ENCODE measurements at regions not wholly inside any gene's neighbourhood (a gene's known extent, or its start where the extent isn't known, plus 50 kb on each side); places are given as distances from the start of the nearest gene placed in this dataset.

- Histone ChIP-seq H3K36me3 (ENCODE audit: low read depth) (no peaks in the 10 kb centered on the region), H3K9me3 (peaks cover 38% of the 10 kb centered on the region), H3K4me3 (no peak overlapping the region), H3K4me1 (ENCODE audit: low read depth) (no peaks in the 10 kb centered on the region)
- TF ChIP-seq, protein P1, sequence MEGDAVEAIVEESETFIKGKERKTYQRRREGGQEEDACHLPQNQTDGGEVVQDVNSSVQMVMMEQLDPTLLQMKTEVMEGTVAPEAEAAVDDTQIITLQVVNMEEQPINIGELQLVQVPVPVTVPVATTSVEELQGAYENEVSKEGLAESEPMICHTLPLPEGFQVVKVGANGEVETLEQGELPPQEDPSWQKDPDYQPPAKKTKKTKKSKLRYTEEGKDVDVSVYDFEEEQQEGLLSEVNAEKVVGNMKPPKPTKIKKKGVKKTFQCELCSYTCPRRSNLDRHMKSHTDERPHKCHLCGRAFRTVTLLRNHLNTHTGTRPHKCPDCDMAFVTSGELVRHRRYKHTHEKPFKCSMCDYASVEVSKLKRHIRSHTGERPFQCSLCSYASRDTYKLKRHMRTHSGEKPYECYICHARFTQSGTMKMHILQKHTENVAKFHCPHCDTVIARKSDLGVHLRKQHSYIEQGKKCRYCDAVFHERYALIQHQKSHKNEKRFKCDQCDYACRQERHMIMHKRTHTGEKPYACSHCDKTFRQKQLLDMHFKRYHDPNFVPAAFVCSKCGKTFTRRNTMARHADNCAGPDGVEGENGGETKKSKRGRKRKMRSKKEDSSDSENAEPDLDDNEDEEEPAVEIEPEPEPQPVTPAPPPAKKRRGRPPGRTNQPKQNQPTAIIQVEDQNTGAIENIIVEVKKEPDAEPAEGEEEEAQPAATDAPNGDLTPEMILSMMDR (IDR thresholded peaks at IDR 0.05) = no peak
- intact Hi-C loops (cut with DNase I, micrococcal nuclease) = no loop called here
- DNase-seq (no peak), ATAC-seq (no peak)
Observed at GRCh38 chr2:4753721-4754120, 938.5 kb upstream of the SOX11 start.

DNA sequence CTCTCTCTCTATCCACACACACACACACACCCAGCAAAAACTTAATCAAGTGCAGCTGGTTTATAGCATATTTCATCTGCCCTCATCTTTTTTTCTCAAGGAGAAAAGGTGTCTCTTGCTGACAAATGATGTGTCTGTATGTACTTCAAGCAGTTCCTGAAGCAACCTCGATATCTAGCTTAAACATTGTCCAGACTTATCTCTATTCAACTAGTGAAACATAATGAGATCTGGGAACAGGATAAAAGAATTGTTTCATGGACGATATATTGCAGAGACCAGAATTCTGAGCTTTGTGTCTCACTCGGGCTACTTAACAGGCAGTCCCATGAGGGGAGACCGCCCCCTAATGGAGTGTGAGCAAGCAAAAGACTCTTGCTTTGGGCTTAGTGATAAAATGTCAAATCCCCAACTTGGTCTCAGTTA lies 929.2 kb upstream of the SOX11 start:
- intact Hi-C loops (cut with DNase I, micrococcal nuclease) = no loop called here
- TF ChIP-seq, protein P1 (IDR thresholded peaks at IDR 0.05) = no peak
- H3K4me3 ChIP-seq = no peak overlapping the region
- ATAC-seq (no peak), DNase-seq (no peak)
- H3K36me3 ChIP-seq (ENCODE audit: low read depth) = no peaks in the 10 kb centered on the region
- peaks cover 41% of the 10 kb centered on the region for H3K9me3 ChIP-seq
- H3K4me1 ChIP-seq (ENCODE audit: low read depth) = no peaks in the 10 kb centered on the region

- intact Hi-C loops (cut with DNase I, micrococcal nuclease) = no loop called here
- TF ChIP-seq, protein P1 (IDR thresholded peaks at IDR 0.05) = no peak
Observed at GRCh38 chr2:4765787-4766530, 926.2 kb upstream of the SOX11 start.

GRCh38 chr2:4775668-4776067 lies 916.5 kb upstream of the SOX11 start:
- TF ChIP-seq, protein P1 (IDR thresholded peaks at IDR 0.05) = no peak

More at GRCh38 chr2:4765787-4766530, 926.2 kb upstream of the SOX11 start:
- Histone ChIP-seq H3K9me3 (peaks cover 35% of the 10 kb centered on the region), H3K36me3 (ENCODE audit: low read depth) (no peaks in the 10 kb centered on the region), H3K4me3 (no peak overlapping the region), H3K4me1 (ENCODE audit: low read depth) (no peaks in the 10 kb centered on the region)
- no peak for DNase-seq
- ATAC-seq = no peak

DNA sequence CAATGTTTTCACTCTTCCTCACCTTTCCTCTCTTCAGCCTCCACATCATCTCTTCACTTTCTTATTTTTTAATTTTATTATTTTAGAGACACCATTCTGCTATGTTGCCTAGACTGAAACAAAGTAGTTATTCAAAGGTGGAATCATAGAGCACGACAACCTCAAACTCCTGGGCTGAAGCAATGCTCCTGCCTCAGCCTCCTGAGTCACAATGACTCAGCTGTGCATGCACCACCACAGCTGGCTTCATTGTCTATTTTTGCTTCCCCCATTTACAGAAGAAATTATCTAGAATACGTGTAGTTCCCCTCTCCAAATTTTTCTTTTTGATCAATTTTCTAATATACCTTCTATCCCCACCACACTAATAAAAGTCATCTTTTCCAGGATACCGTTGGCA lies 911.5 kb upstream of the SOX11 start:
- intact Hi-C loops (cut with DNase I, micrococcal nuclease) = no loop called here
- ATAC-seq = no peak
- H3K4me3 ChIP-seq = no peak overlapping the region
- TF ChIP-seq, protein P1 (IDR thresholded peaks at IDR 0.05) = no peak
- H3K9me3 ChIP-seq = peaks cover 72% of the 10 kb centered on the region
- no peaks in the 10 kb centered on the region for H3K36me3 ChIP-seq (ENCODE audit: low read depth)
- H3K4me1 ChIP-seq (ENCODE audit: low read depth) = no peaks in the 10 kb centered on the region
- no peak for DNase-seq

More at GRCh38 chr2:4775668-4776067, 916.5 kb upstream of the SOX11 start:
- ATAC-seq = no peak
- no peak for DNase-seq
- Histone ChIP-seq H3K4me3 (no peak overlapping the region), H3K4me1 (ENCODE audit: low read depth) (no peaks in the 10 kb centered on the region), H3K36me3 (ENCODE audit: low read depth) (no peaks in the 10 kb centered on the region), H3K9me3 (peaks cover 70% of the 10 kb centered on the region)
- intact Hi-C loops (cut with DNase I, micrococcal nuclease) = no loop called here
